Germinal center (tissue), 1 donor: ENCODE measurements at regions not wholly inside any gene's neighbourhood (a gene's known extent, or its start where the extent isn't known, plus 50 kb on each side); places are given as distances from the start of the nearest gene placed in this dataset.
"Not testable (repeated sequence)": the region's sequence is repeated elsewhere in the genome, so short reads cannot be mapped to it uniquely, and the experiment has no call there.

Experiments used
- DNase-seq: peaks from one replicate; pipeline ENCODE4 v3.0.0; 2012; ENCODE audit warnings: mixed read lengths, low spot score

- DNase-seq: no peak
Observed at GRCh38 chr2:238750212-238750904, 97.5 kb upstream of the TWIST2 start.

GRCh38 chr2:238754259-238754658 is 93.6 kb upstream of the TWIST2 start:
- no peak for DNase-seq

- no peak for DNase-seq
Observed at GRCh38 chr2:238761868-238762267, 86.0 kb upstream of the TWIST2 start.

- DNase-seq: no peak
Observed at GRCh38 chr2:238763471-238763995, 84.4 kb upstream of the TWIST2 start.

- DNase-seq: no peak
Observed at GRCh38 chr2:238765590-238765989, 82.3 kb upstream of the TWIST2 start.

GRCh38 chr2:238771218-238771617 is 76.7 kb upstream of the TWIST2 start:
- no peak for DNase-seq

- no peak for DNase-seq
Observed at GRCh38 chr2:238771639-238772038, 76.2 kb upstream of the TWIST2 start.

- no peak for DNase-seq
Observed at GRCh38 chr2:238772635-238773297, 75.1 kb upstream of the TWIST2 start.

- DNase-seq: no peak
Observed at GRCh38 chr2:238773472-238773871, 74.4 kb upstream of the TWIST2 start.

- no peak for DNase-seq
Observed at GRCh38 chr2:238774071-238774470, 73.8 kb upstream of the TWIST2 start.

- no peak for DNase-seq
Observed at GRCh38 chr2:238774980-238775509, 72.8 kb upstream of the TWIST2 start.

- no peak for DNase-seq
Observed at GRCh38 chr2:238775591-238775990, 72.3 kb upstream of the TWIST2 start.

GRCh38 chr2:238776003-238776760 is 71.7 kb upstream of the TWIST2 start:
- no peak for DNase-seq

GRCh38 chr2:238776761-238777046 is 71.2 kb upstream of the TWIST2 start:
- not testable (repeated sequence) for DNase-seq

GRCh38 chr2:238777369-238778067 is 70.4 kb upstream of the TWIST2 start:
- no peak for DNase-seq

- DNase-seq: peak; percentile 64
Observed at GRCh38 chr2:238784671-238785527, 63.0 kb upstream of the TWIST2 start.

GRCh38 chr2:238785528-238785860 is 62.4 kb upstream of the TWIST2 start:
- no peak for DNase-seq

- DNase-seq: no peak
Observed at GRCh38 chr2:238786379-238786778, 61.5 kb upstream of the TWIST2 start.

- DNase-seq: no peak
Observed at GRCh38 chr2:238786792-238787490, 60.9 kb upstream of the TWIST2 start.

GRCh38 chr2:238787501-238787900 is 60.4 kb upstream of the TWIST2 start:
- DNase-seq: no peak

- DNase-seq: no peak
Observed at GRCh38 chr2:238789317-238789806, 58.5 kb upstream of the TWIST2 start.
